OCI-LY1 (cell line): ENCODE measurements at regions not wholly inside any gene's neighbourhood (a gene's known extent, or its start where the extent isn't known, plus 50 kb on each side); places are given as distances from the start of the nearest gene placed in this dataset.

Source experiments
- H2AFZ ChIP-seq: fragments of 200-600 bp; sonication (generic), shearing (Covaris generic); 2 replicates; pipeline ENCODE4 v1.6.0; 2014; ENCODE audit warnings: antibody characterized with exemption, mild to moderate bottlenecking, low read length
- H3F3A ChIP-seq: fragments of 200-600 bp; sonication (generic), shearing (Covaris generic); 2 replicates; pipeline ENCODE4 v1.6.0; 2014; ENCODE audit warnings: mild to moderate bottlenecking, antibody characterized with exemption, low read length, moderate library complexity; ENCODE audit not compliant: insufficient read depth
- H3K27ac ChIP-seq: fragments of 200-600 bp; sonication (generic); 2 replicates; pipeline ENCODE4 v1.5.1; 2014; ENCODE audit warnings: low read length, mixed run types, mild to moderate bottlenecking, low read depth; ENCODE audit not compliant: poor library complexity, severe bottlenecking
- H3K27me3 ChIP-seq: fragments of 200-600 bp; sonication (generic); 2 replicates; pipeline ENCODE4 v1.6.0; 2014; ENCODE audit warnings: antibody characterized with exemption, mild to moderate bottlenecking, low read length, moderate library complexity; ENCODE audit not compliant: insufficient read depth
- H3K36me3 ChIP-seq: fragments of 200-600 bp; sonication (generic); 2 replicates; pipeline ENCODE4 v1.6.1; 2014; ENCODE audit warnings: mild to moderate bottlenecking, antibody characterized with exemption, low read length, moderate library complexity, mixed read lengths; ENCODE audit not compliant: insufficient read depth
- H3K4me1 ChIP-seq: fragments of 200-600 bp; sonication (generic); 2 replicates; pipeline ENCODE4 v1.5.1; 2014; ENCODE audit warnings: mild to moderate bottlenecking, low read length, moderate library complexity; ENCODE audit not compliant: insufficient read depth, severe bottlenecking
- H3K4me2 ChIP-seq: fragments of 200-600 bp; sonication (generic), shearing (Covaris generic); 2 replicates; pipeline ENCODE4 v1.6.1; 2014; ENCODE audit warnings: low read length
- H3K4me3 ChIP-seq: fragments of 200-600 bp; sonication (generic); 2 replicates; pipeline ENCODE4 v1.5.1; 2014; ENCODE audit warnings: low read length, low read depth, mild to moderate bottlenecking, mixed read lengths; ENCODE audit not compliant: poor library complexity, severe bottlenecking
- H3K79me2 ChIP-seq: fragments of 200-600 bp; shearing (Covaris generic); 2 replicates; pipeline ENCODE4 v1.6.1; 2016; ENCODE audit warnings: mixed run types, low read length, mixed read lengths; ENCODE audit not compliant: insufficient read depth
- H3K9ac ChIP-seq: fragments of 200-600 bp; sonication (generic), shearing (Covaris generic); 2 replicates; pipeline ENCODE4 v1.6.1; 2014; ENCODE audit warnings: mild to moderate bottlenecking, low read length, mixed read lengths
- H3K9me2 ChIP-seq: fragments of 200-600 bp; sonication (generic), shearing (Covaris generic); 2 replicates; pipeline ENCODE4 v1.6.1; 2014; ENCODE audit warnings: low read depth, mild to moderate bottlenecking, low read length, mixed read lengths
- H3K9me3 ChIP-seq: fragments of 200-600 bp; shearing (Covaris generic); 2 replicates; pipeline ENCODE4 v1.6.1; 2014; ENCODE audit warnings: low read length, mixed read lengths
- H4K20me1 ChIP-seq: fragments of 200-600 bp; sonication (generic), shearing (Covaris generic); 2 replicates; pipeline ENCODE4 v1.6.0; 2016; ENCODE audit warnings: mild to moderate bottlenecking, low read length; ENCODE audit not compliant: insufficient read depth
- EZH2 ChIP-seq: fragments of 200-600 bp; sonication (generic), shearing (Covaris generic); IDR thresholded peaks from 2 replicates; pipeline ENCODE4 v1.8.0; 2017; ENCODE audit warnings: borderline replicate concordance, mixed run types, mild to moderate bottlenecking, antibody characterized with exemption, low read length, moderate library complexity, mixed read lengths
- TF ChIP-seq, protein P1 (sequence below): fragments of 200-600 bp; sonication (generic), shearing (Covaris generic); IDR thresholded peaks from 2 replicates; pipeline ENCODE4 v1.5.1; 2017; ENCODE audit warnings: mild to moderate bottlenecking, antibody characterized with exemption, low read length, moderate library complexity, mixed read lengths

DNA sequence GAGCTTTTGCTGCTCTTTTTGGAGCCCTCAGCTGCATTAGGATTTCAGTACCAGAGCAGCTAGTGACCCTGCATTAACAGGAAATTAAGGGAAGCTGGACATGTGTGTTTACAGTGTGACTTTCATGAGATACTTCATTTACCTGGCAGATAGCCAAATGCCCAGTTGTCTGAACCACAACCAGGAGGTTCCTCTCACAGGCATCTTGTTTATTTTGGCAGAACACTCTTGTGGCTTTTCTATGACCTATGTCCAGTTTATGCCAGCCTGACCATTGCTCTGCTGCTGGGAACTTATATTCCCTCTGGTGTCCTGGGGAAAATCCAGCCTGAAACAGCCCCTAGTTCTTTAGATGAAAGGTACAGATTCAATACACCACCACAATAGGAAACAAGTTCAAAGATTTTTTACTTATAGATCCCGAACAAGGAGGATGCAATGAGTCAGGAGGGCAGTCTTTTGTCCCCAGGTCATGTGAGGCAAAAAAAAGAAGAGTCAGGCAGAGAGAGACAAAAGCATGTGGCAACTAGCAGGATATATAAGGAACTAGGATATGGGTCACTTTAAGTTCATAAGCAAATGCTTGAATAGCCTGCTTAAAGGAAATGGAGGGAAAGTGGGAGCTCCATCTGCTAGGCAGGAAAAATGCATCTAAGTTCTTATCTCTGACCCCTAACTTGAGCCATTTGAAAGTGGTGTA lies 379.3 kb downstream of the INSC start:
- Histone ChIP-seq H3K4me3 (no peak overlapping the region), H3K4me2 (no peak overlapping the region), H4K20me1 (no peaks in the 10 kb centered on the region), H3K79me2 (no peaks in the 10 kb centered on the region), H3K4me1 (no peaks in the 10 kb centered on the region), H3F3A (no peaks in the 10 kb centered on the region), H2AFZ (no peak overlapping the region), H3K36me3 (no peaks in the 10 kb centered on the region), H3K9me3 (no peaks in the 10 kb centered on the region), H3K27ac (no peak overlapping the region), H3K9me2 (no peaks in the 10 kb centered on the region), H3K9ac (no peak overlapping the region), H3K27me3 (no peaks in the 10 kb centered on the region)
- no peak for TF ChIP-seq EZH2
- TF ChIP-seq, protein P1, sequence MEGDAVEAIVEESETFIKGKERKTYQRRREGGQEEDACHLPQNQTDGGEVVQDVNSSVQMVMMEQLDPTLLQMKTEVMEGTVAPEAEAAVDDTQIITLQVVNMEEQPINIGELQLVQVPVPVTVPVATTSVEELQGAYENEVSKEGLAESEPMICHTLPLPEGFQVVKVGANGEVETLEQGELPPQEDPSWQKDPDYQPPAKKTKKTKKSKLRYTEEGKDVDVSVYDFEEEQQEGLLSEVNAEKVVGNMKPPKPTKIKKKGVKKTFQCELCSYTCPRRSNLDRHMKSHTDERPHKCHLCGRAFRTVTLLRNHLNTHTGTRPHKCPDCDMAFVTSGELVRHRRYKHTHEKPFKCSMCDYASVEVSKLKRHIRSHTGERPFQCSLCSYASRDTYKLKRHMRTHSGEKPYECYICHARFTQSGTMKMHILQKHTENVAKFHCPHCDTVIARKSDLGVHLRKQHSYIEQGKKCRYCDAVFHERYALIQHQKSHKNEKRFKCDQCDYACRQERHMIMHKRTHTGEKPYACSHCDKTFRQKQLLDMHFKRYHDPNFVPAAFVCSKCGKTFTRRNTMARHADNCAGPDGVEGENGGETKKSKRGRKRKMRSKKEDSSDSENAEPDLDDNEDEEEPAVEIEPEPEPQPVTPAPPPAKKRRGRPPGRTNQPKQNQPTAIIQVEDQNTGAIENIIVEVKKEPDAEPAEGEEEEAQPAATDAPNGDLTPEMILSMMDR: no peak

DNA sequence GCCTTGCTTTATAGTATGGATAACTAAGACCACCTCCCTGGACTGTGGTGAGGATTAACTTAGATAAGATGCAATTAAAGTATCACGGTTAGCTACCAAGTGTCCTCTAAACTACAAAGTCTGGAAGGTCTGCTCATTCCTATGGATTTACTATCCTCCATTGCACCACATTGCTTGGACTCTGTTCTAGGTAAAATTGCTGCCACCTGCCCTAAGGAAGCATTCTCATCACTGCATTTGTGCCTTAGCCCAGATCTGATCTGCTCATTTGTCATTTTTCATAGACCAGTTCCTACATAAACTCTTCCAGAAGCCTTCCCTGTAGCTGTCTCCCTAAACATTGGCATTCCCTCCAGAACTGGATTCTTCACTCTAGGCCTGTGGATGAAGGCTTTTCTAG lies 380.0 kb downstream of the INSC start:
- H3K9me2 ChIP-seq: no peaks in the 10 kb centered on the region
- no peaks in the 10 kb centered on the region for H3K27me3 ChIP-seq
- no peak for TF ChIP-seq EZH2
- TF ChIP-seq, protein P1: no peak
- H3K27ac ChIP-seq: no peak overlapping the region
- no peaks in the 10 kb centered on the region for H3K79me2 ChIP-seq
- no peaks in the 10 kb centered on the region for H3F3A ChIP-seq
- H2AFZ ChIP-seq: no peak overlapping the region
- no peaks in the 10 kb centered on the region for H3K9me3 ChIP-seq
- H3K36me3 ChIP-seq: no peaks in the 10 kb centered on the region
- no peak overlapping the region for H3K9ac ChIP-seq
- no peaks in the 10 kb centered on the region for H4K20me1 ChIP-seq
- H3K4me2 ChIP-seq: no peak overlapping the region
- H3K4me1 ChIP-seq: no peaks in the 10 kb centered on the region
- no peak overlapping the region for H3K4me3 ChIP-seq

DNA sequence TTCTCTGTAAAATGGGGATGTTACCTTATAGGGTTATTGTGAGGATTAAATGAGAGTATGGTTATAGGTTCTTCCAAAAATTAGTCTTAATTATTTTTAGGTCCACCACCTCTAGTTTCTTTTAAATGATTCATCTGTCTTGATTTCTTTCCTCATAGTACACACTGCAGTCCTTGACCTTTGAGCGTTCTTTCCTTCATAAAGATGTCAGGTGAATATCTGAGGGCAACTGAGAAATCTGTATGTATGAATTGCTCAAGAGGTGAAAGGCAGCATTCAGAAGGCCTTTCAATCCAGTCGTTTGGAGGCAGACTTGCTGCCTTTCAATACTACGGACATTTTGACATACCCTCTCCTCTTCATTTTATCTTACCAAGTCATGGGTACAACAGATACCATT lies 380.7 kb downstream of the INSC start:
- Histone ChIP-seq H3K9me3 (no peaks in the 10 kb centered on the region), H3K27me3 (no peaks in the 10 kb centered on the region), H2AFZ (no peak overlapping the region), H3K36me3 (no peaks in the 10 kb centered on the region), H3K27ac (no peak overlapping the region), H3K4me1 (no peaks in the 10 kb centered on the region), H3K4me3 (no peak overlapping the region), H3K9ac (no peak overlapping the region), H3K4me2 (no peak overlapping the region), H3K9me2 (no peaks in the 10 kb centered on the region), H4K20me1 (no peaks in the 10 kb centered on the region), H3K79me2 (no peaks in the 10 kb centered on the region), H3F3A (no peaks in the 10 kb centered on the region)
- TF ChIP-seq EZH2: no peak
- TF ChIP-seq, protein P1: no peak
